ENCODE measurements at regions not wholly inside any gene's neighbourhood (a gene's known extent, or its start where the extent isn't known, plus 50 kb on each side); places are given as distances from the start of the nearest gene placed in this dataset.

GRCh38 chr13:58298556-58299135 lies 667.1 kb downstream of the PCDH17 start:
- no peak for TF ChIP-seq CTCF (IDR thresholded peaks at IDR 0.05; ENCODE audit: low read depth, low read length, poor library complexity, severe bottlenecking)
- no peak for TF ChIP-seq EZH2phosphoT487 (IDR thresholded peaks at IDR 0.05; ENCODE audit: borderline replicate concordance, low read length)

All from DOHH2 (cell line).